Breast epithelium (tissue), 4 donors: ENCODE measurements at regions not wholly inside any gene's neighbourhood (a gene's known extent, or its start where the extent isn't known, plus 50 kb on each side); places are given as distances from the start of the nearest gene placed in this dataset.
A peak's percentile ranks its signal among the peaks of the same experiment; 100 is the strongest.
"Not testable (repeated sequence)": the region's sequence is repeated elsewhere in the genome, so short reads cannot be mapped to it uniquely, and the experiment has no call there.

Experiments used
- DNase-seq, 2 donors: peaks; one replicate each; pipeline ENCODE4 v3.0.0-alpha.2; 2019; ENCODE audit warnings: low spot score in 2 of 2
- H3K27ac ChIP-seq, 2 donors: fragments of 200-600 bp; sonication (generic) in 1 of 2; one replicate each; pipeline ENCODE4 v1.5.1; 2016 to 2019; ENCODE audit warnings: mild to moderate bottlenecking in 1 of 2
- H3K27me3 ChIP-seq, 2 donors: fragments of 200-600 bp; sonication (generic) in 1 of 2; one replicate each; pipeline versions ENCODE4 v1.5.1 to v1.6.0; 2017 to 2019; ENCODE audit warnings: control low read depth in 1 of 2, mild to moderate bottlenecking in 1 of 2
- H3K36me3 ChIP-seq: fragments of 200-600 bp; one replicate; pipeline ENCODE4 v1.5.1; 2019
- H3K4me1 ChIP-seq, 2 donors: fragments of 200-600 bp; sonication (generic); one replicate each; pipeline ENCODE4 v1.5.1; 2016 to 2019; ENCODE audit warnings: control low read depth in 1 of 2
- H3K4me3 ChIP-seq, 3 donors: fragments of 200-600 bp; sonication (generic); 1 replicate in 2 of 3; 2 replicates in 1 of 3; pipeline ENCODE4 v1.5.1; 2016 to 2019; ENCODE audit warnings: mild to moderate bottlenecking in 3 of 3, moderate library complexity in 2 of 3
- H3K9me3 ChIP-seq, 2 donors: fragments of 200-600 bp; sonication (generic) in 1 of 2; one replicate each; pipeline ENCODE4 v1.5.1; 2016 to 2019; ENCODE audit warnings: control low read depth in 1 of 2
- CTCF ChIP-seq, 3 donors: fragments of 450-650 bp; IDR thresholded peaks; one replicate each; pipeline ENCODE4 v1.5.1; 2016 to 2017; ENCODE audit warnings: antibody characterized with exemption in 3 of 3, mild to moderate bottlenecking in 3 of 3, moderate library complexity in 3 of 3
- POLR2A ChIP-seq: fragments of 450-650 bp; IDR thresholded peaks from one replicate; pipeline ENCODE4 v1.6.1; 2016; ENCODE audit warnings: antibody characterized with exemption, mild to moderate bottlenecking, moderate library complexity
- POLR2AphosphoS5 ChIP-seq, 3 donors: sonication (generic); formaldehyde crosslinking; IDR thresholded peaks; one replicate each; pipeline ENCODE4 v1.6.1; 2017; ENCODE audit warnings: antibody characterized with exemption in 3 of 3
- intact Hi-C: fragments of 100-400 bp; cut with DNase I; formaldehyde crosslinking; loops from one replicate; pipeline ENCODE4 v1.15.1; 2023; ENCODE audit warnings: low total_unique reads

- no peak for TF ChIP-seq CTCF (IDR thresholded peaks at IDR 0.05)
- TF ChIP-seq POLR2AphosphoS5 (IDR thresholded peaks at IDR 0.05), result no peak
- no peak for TF ChIP-seq POLR2A
- H3K4me1 ChIP-seq, result no peaks in the 10 kb centered on the region
- no peak overlapping the region for H3K4me3 ChIP-seq
- no peaks in the 10 kb centered on the region for H3K27me3 ChIP-seq
- no peak overlapping the region for H3K27ac ChIP-seq
- H3K9me3 ChIP-seq, result no peaks in the 10 kb centered on the region
- intact Hi-C loops, result no loop called here
- no peak for DNase-seq
- H3K36me3 ChIP-seq, result peaks cover 4% of the 10 kb centered on the region
Observed at GRCh38 chr6:141202626-141203025, 930.1 kb upstream of the GJE1 start.

GRCh38 chr6:141199074-141199473, 933.7 kb upstream of the GJE1 start:
- Histone ChIP-seq H3K27ac (no peak overlapping the region), H3K4me3 (no peak overlapping the region), H3K4me1 (no peaks in the 10 kb centered on the region), H3K27me3 (no peaks in the 10 kb centered on the region), H3K36me3 (peaks cover 4% of the 10 kb centered on the region), H3K9me3 (no peaks in the 10 kb centered on the region)
- intact Hi-C loops, result no loop called here
- DNase-seq, result no peak
- TF ChIP-seq CTCF (IDR thresholded peaks at IDR 0.05) (no peak), POLR2AphosphoS5 (IDR thresholded peaks at IDR 0.05) (no peak), POLR2A (no peak)

- DNase-seq, result peak in 1 of 2 donors; percentile 19
- TF ChIP-seq POLR2AphosphoS5 (IDR thresholded peaks at IDR 0.05) (no peak), CTCF (IDR thresholded peaks at IDR 0.05) (no peak), POLR2A (no peak)
- intact Hi-C loops, result no loop called here
- Histone ChIP-seq H3K36me3 (no peaks in the 10 kb centered on the region), H3K4me1 (no peaks in the 10 kb centered on the region), H3K27ac (no peak overlapping the region), H3K4me3 (no peak overlapping the region), H3K27me3 (no peaks in the 10 kb centered on the region), H3K9me3 (peaks cover 0 to 14% of the 10 kb centered on the region in 2 donors)
Observed at GRCh38 chr6:141195251-141195832, 937.4 kb upstream of the GJE1 start.

- intact Hi-C loops, result no loop called here
- Histone ChIP-seq H3K4me1 (no peaks in the 10 kb centered on the region), H3K27me3 (no peaks in the 10 kb centered on the region), H3K27ac (no peak overlapping the region), H3K9me3 (peaks cover 10 to 13% of the 10 kb centered on the region in 2 donors), H3K36me3 (no peaks in the 10 kb centered on the region), H3K4me3 (no peak overlapping the region)
- no peak for TF ChIP-seq POLR2AphosphoS5 (IDR thresholded peaks at IDR 0.05)
- TF ChIP-seq CTCF (IDR thresholded peaks at IDR 0.05), result no peak
- TF ChIP-seq POLR2A, result no peak
- DNase-seq, result no peak
Observed at GRCh38 chr6:141183368-141183767, 949.4 kb upstream of the GJE1 start.

- H3K4me1 ChIP-seq, H3K36me3 ChIP-seq, H3K27ac ChIP-seq, intact Hi-C loops, H3K4me3 ChIP-seq, H3K27me3 ChIP-seq, DNase-seq: not testable (repeated sequence)
- H3K9me3 ChIP-seq, result peaks cover 4 to 23% of the 10 kb centered on the region in 2 donors
Observed at GRCh38 chr6:141175458-141175857, 957.3 kb upstream of the GJE1 start.

GRCh38 chr6:141174932-141175331, 957.8 kb upstream of the GJE1 start:
- Histone ChIP-seq H3K9me3 (peaks cover 4 to 23% of the 10 kb centered on the region in 2 donors), H3K27me3 (no peaks in the 10 kb centered on the region), H3K36me3 (no peaks in the 10 kb centered on the region), H3K4me1 (no peaks in the 10 kb centered on the region), H3K4me3 (no peak overlapping the region), H3K27ac (no peak overlapping the region)
- TF ChIP-seq POLR2AphosphoS5 (IDR thresholded peaks at IDR 0.05), result no peak
- no peak for TF ChIP-seq CTCF (IDR thresholded peaks at IDR 0.05)
- no peak for TF ChIP-seq POLR2A
- DNase-seq, result no peak
- intact Hi-C loops, result no loop called here
